ENCODE measurements at regions not wholly inside any gene's neighbourhood (a gene's known extent, or its start where the extent isn't known, plus 50 kb on each side); places are given as distances from the start of the nearest gene placed in this dataset.

DNA sequence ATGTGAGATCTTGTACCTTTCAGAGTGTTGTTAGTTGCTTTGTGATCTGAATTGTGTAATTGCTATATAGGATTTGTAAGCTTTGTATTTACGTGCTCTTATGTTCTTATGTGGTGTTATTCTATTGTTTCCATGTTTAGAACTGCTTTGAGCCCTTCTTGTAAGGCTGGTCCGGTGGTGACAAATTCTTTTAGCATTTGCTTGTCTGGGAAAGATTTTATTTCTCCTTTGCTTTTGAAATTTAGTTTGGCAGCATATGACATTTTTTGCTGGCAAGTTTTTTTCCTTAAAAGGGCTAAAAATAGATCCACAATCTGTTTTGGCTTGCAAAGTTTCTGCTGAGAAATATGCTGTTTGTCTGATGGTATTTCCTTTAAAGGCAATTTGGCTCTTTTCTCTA is 1089.2 kb upstream of the PCDH9 start:
- no peak for DNase-seq (ENCODE audit: low spot score)

DNA sequence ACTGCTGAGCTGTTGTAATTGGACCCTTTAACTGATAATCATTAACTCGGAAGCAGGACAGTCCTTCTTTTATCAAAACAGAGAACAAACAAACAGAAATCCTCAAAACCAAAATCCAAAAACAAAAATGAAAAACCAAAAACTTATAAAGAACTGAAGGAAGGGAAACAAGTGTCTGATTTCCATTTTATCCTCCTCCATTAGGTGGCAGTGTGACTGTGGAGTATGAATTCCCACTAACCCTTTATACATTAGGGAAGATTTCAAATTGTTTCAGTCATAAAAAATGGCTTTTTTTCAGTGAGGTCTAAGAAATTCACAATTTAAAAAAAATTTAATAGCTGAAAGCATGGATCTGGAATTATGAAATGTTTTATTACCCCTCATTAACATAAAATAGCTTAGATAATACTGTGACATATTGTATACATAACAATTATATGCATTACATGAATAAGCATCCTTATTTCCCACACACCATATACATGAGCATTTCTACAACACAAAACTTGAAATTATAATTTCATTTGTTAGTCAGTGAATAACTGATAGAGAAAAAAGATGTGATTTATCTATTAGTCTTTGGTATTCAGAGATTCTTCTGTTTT is 1074.3 kb upstream of the PCDH9 start:
- DNase-seq (ENCODE audit: low spot score), result peak; percentile 53

DNA sequence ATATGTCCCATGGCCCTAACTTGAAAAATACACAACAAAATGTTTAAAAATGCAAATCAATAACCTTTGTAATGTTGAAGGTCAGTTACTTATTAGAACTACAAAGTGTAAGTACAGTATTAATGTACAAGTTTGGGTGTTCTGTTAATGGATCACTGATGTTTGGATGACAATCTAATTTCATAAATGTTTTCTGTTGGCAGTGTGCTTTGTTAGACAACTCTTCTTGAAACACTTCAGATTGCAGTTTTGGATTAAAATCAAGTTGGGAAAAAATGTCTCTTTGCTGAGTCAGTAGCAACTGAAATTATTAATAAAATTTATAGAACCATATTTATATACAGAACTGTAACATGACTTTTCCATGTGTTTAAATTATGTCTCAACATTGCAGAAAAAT is 1063.5 kb upstream of the PCDH9 start:
- DNase-seq (ENCODE audit: low spot score), result no peak

DNA sequence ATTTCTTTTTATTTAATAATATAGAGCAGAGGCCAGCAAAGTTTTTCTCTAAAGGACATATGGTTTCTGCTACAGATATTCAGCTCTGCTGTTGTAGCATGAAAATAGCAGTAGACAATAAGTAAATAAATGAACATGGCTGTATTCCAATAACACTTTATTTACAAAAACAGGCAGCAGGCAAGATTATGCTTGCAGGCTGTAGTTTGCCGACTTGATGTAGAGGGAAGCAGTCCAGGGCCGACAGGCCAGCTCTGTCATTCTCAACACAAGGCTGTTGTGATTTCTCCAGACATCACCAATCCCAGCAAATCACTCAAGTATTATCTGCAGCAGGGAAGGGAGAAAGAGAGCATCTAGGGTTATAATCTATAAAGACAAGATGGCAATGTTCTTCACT is 1062.5 kb upstream of the PCDH9 start:
- DNase-seq (ENCODE audit: low spot score), result no peak

DNA sequence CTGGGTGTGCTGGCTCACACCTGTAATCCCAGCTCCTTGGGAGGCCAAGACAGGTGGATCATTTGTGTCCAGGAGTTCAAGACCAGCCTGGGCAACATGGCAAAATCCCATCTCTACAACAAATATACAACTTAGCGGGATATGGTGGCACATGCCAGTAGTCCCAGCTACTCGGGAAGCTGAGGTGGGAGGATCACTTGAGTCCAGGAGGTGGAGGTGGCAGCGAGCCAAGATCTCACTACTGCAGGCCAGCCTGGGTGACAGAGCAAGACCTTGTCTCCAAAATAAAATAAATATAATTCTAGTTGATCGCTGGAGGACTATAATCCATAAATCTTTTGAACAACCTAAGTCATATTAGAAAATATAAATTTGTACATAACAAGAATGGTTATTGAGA is 1061.5 kb upstream of the PCDH9 start:
- DNase-seq (ENCODE audit: low spot score), result no peak

DNA sequence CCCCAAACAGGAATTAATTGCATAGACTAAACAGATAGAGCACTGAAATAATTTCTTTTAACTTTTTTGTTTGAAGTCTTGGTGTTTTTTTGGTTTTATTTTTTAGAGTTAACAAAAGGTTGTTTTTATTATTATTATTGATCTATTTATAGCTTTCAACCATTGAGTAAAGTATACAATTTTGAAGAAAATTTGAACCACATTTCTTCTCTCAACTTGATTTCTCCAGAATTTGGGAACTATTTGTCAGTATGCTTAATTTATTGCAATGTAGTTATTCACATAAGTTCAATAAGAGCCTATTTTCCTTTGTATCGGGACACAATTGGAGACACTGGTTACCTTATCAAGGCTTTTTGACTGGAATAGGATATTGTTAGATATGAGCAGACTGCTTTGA is 1045.6 kb upstream of the PCDH9 start:
- DNase-seq (ENCODE audit: low spot score), result no peak

DNA sequence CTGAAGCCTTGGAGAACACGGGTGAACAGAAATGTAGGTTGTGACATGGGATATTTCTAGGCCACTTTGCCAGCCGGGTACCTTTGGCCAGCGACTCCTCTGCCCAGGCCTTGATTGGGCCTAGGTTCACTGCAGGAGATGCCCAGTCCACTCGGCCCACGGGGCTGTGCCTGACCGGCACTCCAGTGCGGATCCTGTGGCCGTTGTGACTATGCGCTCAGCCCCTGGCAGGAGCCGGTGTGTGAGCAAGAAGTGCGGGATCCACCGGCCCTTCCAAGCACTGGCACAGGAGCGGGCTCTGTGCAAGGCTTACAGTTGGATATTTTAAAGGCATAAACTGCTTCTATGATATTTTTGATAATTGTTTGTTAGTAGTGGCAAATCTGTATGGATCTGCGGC is 1042.5 kb upstream of the PCDH9 start:
- DNase-seq (ENCODE audit: low spot score), result no peak

DNA sequence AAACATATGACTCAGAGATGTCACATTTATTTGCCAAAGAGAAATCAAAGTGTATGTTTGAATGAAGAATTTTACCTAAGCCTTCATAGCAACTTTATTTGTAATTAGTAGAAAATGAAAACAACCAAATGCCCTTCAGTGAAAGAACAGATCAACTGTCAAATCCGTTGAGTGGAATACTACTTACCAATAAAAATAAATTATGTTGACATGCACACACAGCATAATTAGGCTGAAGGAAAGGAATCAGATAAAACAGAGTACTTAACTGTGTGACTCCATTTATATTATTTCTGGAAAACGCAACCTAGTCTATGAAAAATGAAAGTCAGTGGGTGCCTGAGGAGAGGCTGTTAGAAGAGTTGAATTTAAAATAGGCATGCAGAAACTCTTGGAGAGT is 1034.6 kb upstream of the PCDH9 start:
- DNase-seq (ENCODE audit: low spot score), result no peak

DNA sequence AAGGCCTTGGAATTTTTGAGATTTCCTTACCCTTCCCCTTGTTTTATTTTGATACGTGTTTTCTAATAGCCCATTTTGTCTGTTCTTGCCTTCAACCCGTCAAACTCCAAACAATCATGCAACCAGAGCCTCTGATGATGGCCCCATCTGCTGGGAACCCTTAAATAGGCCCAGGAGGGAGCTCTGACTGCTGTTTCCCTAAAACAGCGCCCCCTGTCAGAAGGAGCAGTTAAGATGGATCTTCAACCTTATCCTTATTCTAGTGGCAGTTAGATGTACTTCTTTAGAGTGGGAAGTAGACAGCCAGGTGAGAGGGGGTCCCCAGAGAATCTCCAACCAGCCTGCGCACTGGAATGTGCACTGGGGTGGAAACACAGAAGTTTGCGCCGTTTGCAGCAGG is 1031.0 kb upstream of the PCDH9 start:
- no peak for DNase-seq (ENCODE audit: low spot score)

DNA sequence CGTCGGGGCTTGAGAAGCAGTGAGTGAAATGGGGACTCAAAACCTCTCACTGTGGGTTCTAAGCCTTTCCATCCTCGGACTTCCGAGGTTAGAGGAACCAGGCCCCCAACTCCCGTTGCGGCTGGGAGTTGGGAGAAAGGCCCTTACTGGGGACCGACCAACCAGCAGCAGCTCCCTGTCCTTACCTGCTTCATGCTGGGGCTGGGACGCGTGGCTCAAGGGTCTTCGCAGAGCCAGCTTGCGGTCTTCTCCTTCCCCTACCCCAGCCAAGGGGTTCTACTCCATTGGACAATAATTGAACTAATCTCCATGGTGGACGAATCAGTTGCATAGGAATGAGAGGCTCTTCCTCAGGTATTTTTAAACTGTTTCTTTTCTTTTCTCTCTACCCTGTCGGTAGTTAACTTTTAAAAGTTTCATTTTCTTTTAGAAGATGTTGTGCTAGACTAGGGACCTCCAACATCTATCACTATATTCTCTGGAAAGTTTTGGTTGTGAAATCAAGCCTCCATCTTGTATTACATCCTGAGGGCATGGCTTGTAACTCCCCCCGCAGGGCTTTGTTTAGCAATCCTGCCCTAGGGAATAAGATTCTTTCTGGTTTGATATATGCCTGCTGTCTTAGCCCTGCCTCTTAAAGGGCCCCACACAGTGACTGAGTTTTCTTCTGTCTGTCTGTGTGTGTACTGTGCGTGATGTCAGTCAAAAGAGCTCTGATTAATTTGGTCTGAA is 1027.1 kb upstream of the PCDH9 start:
- no peak for DNase-seq (ENCODE audit: low spot score)

DNA sequence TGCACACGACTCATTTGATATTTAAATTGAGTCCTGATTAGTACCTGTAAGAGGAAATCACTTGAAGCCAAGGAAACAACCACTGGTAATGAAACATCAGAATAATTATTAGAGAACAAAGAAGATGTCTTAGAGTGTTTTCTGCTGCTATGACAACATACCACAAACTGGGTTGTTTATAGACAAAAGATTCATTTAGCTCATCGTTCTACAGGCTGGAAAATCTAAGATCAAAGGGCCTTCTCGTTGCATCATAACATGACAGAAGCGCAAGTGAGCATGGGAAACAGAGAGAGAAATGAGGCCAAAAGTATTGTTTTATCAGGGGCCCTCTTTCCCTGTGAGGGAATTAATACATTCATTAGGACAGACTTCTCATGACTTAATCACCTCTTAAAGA is 1024.0 kb upstream of the PCDH9 start:
- DNase-seq (ENCODE audit: low spot score), result no peak

DNA sequence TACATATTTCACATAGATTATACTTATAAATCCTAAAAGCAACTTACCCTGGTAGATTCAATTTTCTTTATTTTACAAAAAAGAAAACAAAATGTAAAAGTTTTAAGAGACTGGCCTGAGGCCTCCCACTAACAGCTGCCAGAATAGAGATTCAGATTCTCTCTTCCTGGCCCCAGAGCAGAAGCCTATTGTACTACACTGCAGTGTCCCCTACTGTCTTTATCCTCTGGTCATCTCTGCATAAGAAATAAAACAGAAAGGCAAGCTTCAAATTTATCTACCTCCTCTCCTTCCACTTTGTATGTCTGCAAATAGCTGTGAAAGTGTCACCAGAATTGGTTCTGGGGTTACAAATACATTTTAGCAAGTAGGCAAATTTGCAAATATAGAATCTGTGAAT is 1004.1 kb upstream of the PCDH9 start:
- DNase-seq (ENCODE audit: low spot score), result peak; percentile 28

DNA sequence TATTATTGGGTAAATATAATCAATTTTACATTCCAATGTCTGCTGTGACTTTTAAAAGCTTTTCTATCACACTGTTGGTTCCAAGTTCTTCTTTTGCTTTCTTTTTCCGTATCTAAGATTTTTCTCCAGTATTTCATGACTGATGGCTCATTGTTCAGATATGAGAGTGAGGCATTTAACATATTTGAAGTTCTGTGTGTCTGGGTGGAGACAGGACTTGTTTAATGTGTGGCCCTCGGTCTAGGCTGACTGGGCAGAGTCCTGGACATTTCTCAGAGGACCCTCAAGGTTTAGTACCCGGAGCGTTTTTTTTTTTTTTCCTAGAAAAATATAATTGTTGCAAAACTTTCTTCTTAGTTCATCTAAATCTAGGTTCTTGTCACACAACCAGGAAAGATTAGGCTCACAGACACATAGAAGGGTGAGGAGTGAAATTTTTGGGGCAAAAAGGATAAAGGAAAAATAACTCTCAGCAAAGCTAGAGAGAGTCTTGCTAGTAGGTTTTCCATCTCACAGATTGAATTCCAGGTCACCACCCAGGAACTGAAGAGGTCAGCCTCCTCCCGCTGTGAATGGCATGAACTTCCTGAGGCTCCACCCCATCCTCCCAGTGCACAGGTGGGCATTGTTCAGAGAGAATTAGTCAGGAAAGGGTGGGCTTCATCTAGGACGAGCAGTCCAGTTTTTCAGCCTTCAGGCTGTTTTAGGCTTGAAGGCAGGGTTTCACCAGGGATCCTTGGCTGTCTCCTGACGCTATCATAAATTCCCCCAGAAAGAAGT is 1002.4 kb upstream of the PCDH9 start:
- DNase-seq (ENCODE audit: low spot score), result no peak

DNA sequence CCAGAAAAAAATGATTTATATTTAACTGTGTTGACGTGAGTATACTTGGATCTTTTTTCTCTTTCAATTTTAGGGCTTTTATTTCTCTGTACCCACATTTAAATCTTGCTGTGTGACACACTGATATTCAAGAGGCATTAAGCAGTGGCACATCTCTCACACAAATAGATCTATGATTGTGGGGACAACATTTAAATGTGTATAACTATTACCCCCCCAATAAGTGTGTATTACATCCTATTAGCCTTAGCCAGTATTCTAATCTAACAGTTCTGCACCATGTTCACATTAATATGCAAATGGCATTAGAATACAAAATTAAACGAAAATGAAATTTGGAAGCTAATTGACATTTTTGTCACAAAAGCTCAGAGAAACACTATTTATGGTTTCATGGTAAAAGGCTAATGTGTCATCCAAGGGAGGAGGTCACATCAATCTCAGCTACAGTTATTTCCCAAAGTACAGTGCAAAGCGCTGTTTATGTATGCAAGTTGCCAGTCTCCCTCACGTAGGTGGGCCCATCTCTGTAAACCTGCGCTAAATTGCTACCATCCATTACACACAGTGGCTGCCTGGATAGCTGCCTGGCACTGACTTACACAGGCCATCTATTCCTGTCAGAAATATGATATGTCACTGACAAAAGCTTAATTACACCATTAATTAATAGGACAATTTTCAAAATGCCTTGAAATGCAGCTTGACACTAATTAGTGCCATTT is 984.7 kb upstream of the PCDH9 start:
- DNase-seq (ENCODE audit: low spot score), result no peak

DNA sequence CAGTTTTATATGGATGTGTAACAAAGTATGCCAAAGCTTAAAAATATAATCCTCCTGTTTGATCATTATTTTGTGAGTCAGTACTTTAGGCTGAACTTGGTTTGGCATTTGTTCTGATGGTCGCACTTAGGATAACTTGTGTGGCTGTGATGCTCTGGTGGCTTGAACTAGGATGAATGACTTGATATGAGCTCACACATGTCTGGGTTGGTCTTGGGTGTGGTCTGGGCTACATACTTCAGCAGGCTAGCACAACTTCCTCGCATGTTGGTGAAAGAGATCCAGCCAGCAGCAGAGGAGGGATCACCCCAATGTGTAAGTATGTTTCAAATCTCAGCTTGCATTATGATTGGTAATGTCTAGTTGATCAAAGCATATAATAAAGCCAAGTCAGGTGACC is 969.1 kb upstream of the PCDH9 start:
- DNase-seq (ENCODE audit: low spot score), result no peak

DNA sequence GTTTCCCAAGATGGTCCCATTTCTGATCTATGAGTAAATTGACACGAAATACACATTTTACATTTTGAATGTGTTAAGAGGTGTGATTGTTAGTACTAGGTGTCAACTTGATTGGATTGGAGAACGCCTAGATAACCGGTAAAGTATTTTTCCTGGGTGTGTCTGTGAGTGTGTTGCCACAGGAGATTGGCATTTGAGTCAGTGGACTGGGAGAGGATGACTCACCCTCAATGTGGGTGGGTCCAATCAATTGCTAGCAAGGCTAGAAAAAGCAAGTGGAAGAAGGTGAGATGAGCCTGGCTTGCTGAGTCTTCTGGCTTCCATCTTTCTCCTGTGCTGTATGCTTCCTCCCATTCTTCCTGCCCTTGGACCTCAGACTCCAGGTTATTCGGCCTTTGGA is 960.7 kb upstream of the PCDH9 start:
- DNase-seq (ENCODE audit: low spot score), result peak; percentile 35

DNA sequence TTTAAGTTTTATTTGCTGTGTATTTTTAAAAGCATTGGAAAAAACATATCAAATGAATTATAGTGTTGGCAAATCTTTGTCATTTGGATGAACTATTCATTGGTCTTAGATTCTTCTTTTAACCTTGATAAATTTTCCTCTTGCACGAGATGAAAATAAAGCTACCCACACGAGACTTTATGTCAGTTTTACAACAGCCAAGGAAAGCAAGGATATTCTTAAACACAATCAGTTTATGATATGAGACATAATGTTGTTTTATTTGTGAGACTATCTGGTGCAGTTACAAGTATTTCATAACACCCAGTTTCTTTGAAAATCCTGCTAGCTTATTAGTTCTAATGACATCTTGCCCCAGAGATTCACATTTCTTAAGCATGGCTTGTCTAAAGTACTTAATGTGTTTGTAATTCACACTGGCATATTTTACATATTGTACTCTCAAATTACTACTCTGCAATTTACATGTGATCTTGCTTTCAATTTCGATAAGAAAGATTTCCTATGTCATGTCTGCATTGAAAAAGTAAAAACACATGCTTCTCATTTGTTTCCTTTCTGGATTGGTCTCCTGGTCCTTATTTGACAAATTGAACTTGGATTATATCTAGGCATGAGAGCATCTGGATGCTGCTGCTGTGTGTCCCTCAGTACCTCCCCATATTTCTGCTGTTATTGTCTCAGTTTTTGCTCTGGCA is 955.5 kb upstream of the PCDH9 start:
- no peak for DNase-seq (ENCODE audit: low spot score)

DNA sequence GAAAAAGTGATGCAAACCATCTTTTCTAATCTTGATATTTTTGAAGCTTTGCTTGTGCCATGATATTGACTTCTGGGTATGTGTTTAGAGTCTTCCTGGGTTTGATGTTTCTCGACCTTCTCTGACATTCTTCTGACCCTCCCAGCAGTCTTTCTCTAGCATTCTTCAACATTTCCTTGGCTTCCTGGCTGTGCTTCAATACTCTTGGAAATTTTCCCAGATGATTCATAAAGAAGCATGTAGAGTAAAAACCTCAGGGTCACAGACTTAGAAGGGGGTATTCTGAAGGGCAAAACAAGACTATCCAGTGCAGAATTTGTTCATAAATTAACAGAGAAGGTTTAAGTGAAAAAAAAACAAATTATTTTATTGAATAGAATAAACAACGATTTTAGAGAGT is 946.3 kb upstream of the PCDH9 start:
- DNase-seq (ENCODE audit: low spot score), result peak; percentile 28

DNA sequence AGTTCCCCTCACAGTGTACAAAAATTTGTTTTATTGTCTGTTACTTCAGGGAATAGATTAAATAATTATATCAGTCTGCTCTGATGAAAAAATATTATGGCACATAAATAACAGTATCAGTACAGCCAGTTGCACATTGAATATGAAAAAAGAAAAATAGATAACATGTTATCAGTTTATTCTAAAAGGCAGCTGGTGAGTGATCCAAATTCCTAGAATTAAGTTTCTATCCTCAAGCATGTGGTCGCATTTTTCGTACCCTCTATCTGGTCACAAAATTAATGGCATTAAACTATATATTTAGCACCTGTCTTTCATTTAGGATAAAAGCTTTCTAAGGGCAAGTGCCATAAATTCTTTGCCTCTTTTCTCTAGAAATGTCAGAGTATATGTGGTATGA is 944.8 kb upstream of the PCDH9 start:
- no peak for DNase-seq (ENCODE audit: low spot score)

DNA sequence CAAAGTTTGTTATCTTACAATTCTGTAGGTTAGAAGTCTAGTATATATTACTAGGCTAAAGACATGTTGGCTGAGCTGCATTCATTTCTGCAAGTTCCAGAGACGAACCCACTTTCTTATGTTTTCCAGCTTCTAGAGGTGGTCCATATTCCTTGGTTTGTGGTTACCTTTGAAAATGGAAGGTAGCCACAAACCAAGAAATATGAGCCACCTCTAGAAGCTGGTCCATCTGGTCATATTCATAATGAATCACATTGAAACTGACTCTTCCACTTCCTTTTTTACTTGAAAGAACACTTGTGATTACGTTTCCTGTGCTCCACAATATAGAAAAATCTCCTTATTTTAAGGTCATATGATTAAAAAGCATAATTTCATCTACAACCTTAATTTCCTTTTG is 943.0 kb upstream of the PCDH9 start:
- no peak for DNase-seq (ENCODE audit: low spot score)

DNA sequence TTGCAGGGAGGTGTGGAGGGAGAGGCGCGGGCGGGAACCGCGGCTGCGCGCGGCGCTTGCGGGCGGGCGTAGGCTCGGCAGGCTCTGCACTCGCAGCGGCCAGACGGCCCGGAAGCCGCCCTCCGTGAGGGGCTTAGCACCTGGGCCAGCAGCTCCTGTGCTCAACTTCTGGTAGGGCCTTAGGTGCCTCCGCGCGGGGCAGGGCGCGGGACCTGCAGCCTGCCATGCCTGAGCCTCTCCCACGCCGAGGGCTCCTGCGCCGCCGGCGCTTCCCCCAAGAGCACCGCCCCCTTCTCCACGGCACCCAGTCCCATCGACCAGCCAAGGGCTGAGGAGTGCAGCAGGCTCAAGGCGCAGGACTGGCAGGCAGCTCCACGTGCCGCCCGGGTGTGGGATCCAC is 940.8 kb upstream of the PCDH9 start:
- no peak for DNase-seq (ENCODE audit: low spot score)

DNA sequence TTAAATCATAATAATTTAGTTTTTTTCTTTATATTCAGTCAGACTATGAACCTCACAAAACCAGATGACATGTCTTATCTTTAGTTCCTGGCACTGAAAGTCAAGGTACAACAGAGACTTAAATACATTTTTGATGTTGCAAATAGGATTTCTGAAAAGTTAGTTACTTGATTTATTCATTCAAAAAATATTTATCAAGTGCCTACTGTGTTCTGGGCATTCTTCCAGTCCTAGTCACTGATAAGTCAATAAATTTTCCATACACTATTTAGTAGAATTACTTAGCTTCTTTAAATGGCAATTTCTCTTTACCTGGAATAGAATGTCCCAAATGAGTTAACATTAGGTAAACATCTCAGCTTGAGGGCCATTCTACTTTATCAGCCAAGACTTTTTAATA is 938.3 kb upstream of the PCDH9 start:
- no peak for DNase-seq (ENCODE audit: low spot score)
